ENCODE measurements at regions not wholly inside any gene's neighbourhood (a gene's known extent, or its start where the extent isn't known, plus 50 kb on each side); places are given as distances from the start of the nearest gene placed in this dataset.

DNA sequence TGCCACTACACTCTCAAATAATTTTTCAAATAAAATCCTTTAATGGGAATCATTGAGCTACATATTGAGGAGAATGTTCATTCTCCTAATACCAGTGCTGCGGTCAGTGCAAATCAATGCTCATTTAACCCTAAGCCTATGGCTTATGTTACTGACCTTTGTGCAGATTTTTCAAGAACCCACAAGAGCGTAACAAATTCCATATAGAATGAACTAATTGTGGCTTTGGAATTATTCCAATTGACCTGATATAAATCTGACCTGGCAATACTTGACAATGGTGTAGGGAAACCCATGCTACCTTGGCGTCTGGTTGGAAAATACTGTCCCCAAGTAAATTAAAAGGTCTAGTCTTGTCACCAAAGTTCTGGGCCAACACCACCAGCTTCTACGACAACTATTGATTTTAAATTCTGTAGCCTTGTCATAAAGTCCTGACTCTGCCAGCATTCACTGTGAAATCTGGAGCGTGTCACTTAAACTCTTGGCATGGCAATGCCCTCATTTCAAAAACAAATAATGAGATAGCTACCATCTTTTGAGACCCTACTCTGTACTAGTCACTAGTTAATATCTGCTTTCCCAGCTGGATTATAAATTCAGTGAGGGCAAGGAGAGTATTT is 320.9 kb downstream of the AHR start:
- Histone ChIP-seq H3K4me1 (ENCODE audit: low read length) (no peaks in the 10 kb centered on the region), H3K27me3 (ENCODE audit: low read depth, low read length) (no peaks in the 10 kb centered on the region), H3K9me3 (ENCODE audit: insufficient read depth, low read length) (no peaks in the 10 kb centered on the region), H3K36me3 (replicated peaks; ENCODE audit: low read depth, low read length) (no peaks in the 10 kb centered on the region), H4K20me1 (ENCODE audit: insufficient read depth, low read length) (no peaks in the 10 kb centered on the region), H3K79me2 (ENCODE audit: low read length) (no peaks in the 10 kb centered on the region), H3K4me2 (ENCODE audit: low read length) (no peak overlapping the region), H3K27ac (ENCODE audit: low read length) (no peak overlapping the region), H3K4me3 (ENCODE audit: low read length) (no peak overlapping the region), H3K9ac (ENCODE audit: low read length) (no peak overlapping the region), H2AFZ (ENCODE audit: low read depth, low read length) (no peak overlapping the region)
- no peak for TF ChIP-seq EZH2phosphoT487 (IDR thresholded peaks at IDR 0.05; ENCODE audit: low read depth)
- TF ChIP-seq, protein P1, sequence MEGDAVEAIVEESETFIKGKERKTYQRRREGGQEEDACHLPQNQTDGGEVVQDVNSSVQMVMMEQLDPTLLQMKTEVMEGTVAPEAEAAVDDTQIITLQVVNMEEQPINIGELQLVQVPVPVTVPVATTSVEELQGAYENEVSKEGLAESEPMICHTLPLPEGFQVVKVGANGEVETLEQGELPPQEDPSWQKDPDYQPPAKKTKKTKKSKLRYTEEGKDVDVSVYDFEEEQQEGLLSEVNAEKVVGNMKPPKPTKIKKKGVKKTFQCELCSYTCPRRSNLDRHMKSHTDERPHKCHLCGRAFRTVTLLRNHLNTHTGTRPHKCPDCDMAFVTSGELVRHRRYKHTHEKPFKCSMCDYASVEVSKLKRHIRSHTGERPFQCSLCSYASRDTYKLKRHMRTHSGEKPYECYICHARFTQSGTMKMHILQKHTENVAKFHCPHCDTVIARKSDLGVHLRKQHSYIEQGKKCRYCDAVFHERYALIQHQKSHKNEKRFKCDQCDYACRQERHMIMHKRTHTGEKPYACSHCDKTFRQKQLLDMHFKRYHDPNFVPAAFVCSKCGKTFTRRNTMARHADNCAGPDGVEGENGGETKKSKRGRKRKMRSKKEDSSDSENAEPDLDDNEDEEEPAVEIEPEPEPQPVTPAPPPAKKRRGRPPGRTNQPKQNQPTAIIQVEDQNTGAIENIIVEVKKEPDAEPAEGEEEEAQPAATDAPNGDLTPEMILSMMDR (IDR thresholded peaks at IDR 0.05; ENCODE audit: low read depth, low read length), result no peak

DNA sequence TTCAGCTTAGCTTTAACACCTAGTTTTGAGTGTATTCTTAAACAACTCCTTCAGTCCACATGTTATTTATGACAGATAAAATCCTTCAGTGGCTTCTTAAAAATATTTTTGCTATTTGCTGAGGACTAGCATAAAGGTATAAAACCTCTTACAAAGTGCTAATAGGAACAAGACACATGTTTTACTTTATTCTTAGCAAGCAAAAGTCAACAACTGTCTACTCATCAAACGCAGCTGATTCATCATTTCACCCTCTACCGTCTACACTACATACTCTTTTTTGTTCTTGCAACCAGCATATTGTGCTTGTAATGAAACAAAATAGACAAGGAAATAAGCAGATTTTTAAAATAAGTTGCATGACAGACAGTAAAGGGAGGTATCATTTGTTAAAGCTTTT is 319.7 kb downstream of the SNX13 start:
- Histone ChIP-seq H4K20me1 (ENCODE audit: insufficient read depth, low read length) (no peaks in the 10 kb centered on the region), H3K27ac (ENCODE audit: low read length) (no peak overlapping the region), H3K9me3 (ENCODE audit: insufficient read depth, low read length) (no peaks in the 10 kb centered on the region), H3K36me3 (replicated peaks; ENCODE audit: low read depth, low read length) (no peaks in the 10 kb centered on the region), H2AFZ (ENCODE audit: low read depth, low read length) (no peak overlapping the region), H3K79me2 (ENCODE audit: low read length) (no peaks in the 10 kb centered on the region), H3K4me1 (ENCODE audit: low read length) (no peaks in the 10 kb centered on the region), H3K9ac (ENCODE audit: low read length) (no peak overlapping the region), H3K4me3 (ENCODE audit: low read length) (no peak overlapping the region), H3K27me3 (ENCODE audit: low read depth, low read length) (no peaks in the 10 kb centered on the region), H3K4me2 (ENCODE audit: low read length) (no peak overlapping the region)
- TF ChIP-seq EZH2phosphoT487 (IDR thresholded peaks at IDR 0.05; ENCODE audit: low read depth), result no peak
- TF ChIP-seq, protein P1 (IDR thresholded peaks at IDR 0.05; ENCODE audit: low read depth, low read length), result no peak

DNA sequence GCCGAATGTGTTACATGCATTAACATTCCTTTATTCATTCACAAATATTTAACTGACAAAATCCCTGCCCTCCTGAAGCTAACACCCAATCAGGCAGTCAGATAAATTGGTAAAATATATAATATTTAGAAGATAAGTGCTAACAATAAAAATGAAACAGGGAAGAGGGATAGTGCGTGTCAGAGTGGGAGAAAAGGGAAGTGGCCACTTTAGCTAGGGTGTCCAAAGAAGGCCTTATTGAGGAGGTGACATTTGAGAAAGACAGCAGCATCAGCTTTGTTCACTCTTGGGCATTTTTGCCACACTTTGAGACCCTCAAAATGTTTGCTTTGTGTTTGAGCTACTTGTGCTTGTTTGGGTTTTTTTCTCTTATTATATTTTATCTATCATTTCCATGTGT is 317.8 kb downstream of the SNX13 start:
- no peaks in the 10 kb centered on the region for H4K20me1 ChIP-seq (ENCODE audit: insufficient read depth, low read length)
- H3K4me1 ChIP-seq (ENCODE audit: low read length), result no peaks in the 10 kb centered on the region
- no peak overlapping the region for H3K4me3 ChIP-seq (ENCODE audit: low read length)
- TF ChIP-seq, protein P1 (IDR thresholded peaks at IDR 0.05; ENCODE audit: low read depth, low read length), result no peak
- TF ChIP-seq EZH2phosphoT487 (IDR thresholded peaks at IDR 0.05; ENCODE audit: low read depth), result no peak
- H3K36me3 ChIP-seq (replicated peaks; ENCODE audit: low read depth, low read length), result no peaks in the 10 kb centered on the region
- no peaks in the 10 kb centered on the region for H3K27me3 ChIP-seq (ENCODE audit: low read depth, low read length)
- no peak overlapping the region for H3K4me2 ChIP-seq (ENCODE audit: low read length)
- H2AFZ ChIP-seq (ENCODE audit: low read depth, low read length), result no peak overlapping the region
- H3K27ac ChIP-seq (ENCODE audit: low read length), result no peak overlapping the region
- no peaks in the 10 kb centered on the region for H3K9me3 ChIP-seq (ENCODE audit: insufficient read depth, low read length)
- H3K79me2 ChIP-seq (ENCODE audit: low read length), result no peaks in the 10 kb centered on the region
- no peak overlapping the region for H3K9ac ChIP-seq (ENCODE audit: low read length)

DNA sequence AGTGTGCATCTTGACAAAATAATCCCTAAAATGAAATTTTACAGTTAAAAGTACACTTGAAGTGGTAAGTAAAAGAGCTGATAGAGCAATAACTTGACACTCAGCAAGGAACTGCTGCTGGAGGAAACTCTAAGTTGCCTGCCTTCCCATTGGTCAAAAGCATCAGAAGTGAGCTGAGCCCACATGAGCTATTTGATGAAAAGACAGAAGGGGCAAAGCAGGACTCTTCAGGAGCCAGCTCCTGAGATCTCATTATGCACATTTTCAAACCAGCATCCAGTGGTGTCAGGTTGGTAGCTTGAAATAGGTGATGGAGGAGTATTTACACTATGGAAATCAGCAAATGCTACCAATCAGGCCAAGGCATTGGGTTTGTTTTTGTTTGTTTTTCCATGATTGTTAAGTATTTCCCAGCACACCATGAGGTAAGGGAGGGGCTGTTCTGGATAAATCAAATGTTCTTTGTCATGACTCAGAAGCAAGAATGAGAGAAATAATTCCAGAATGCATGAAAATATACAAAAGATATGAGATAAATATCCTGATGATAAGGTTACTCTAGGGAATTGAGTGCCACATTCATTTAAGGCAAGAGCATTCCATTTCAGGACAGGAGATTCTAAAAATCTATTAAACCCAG is 316.6 kb downstream of the SNX13 start:
- TF ChIP-seq, protein P1 (IDR thresholded peaks at IDR 0.05; ENCODE audit: low read depth, low read length), result no peak
- no peak for TF ChIP-seq EZH2phosphoT487 (IDR thresholded peaks at IDR 0.05; ENCODE audit: low read depth)
- no peaks in the 10 kb centered on the region for H3K4me1 ChIP-seq (ENCODE audit: low read length)

More for the DNA sequence above, 316.6 kb downstream of the SNX13 start:
- Histone ChIP-seq H3K36me3 (replicated peaks; ENCODE audit: low read depth, low read length) (no peaks in the 10 kb centered on the region), H3K27ac (ENCODE audit: low read length) (no peak overlapping the region), H3K9me3 (ENCODE audit: insufficient read depth, low read length) (no peaks in the 10 kb centered on the region), H3K27me3 (ENCODE audit: low read depth, low read length) (no peaks in the 10 kb centered on the region), H2AFZ (ENCODE audit: low read depth, low read length) (no peak overlapping the region), H3K4me2 (ENCODE audit: low read length) (no peak overlapping the region), H3K4me3 (ENCODE audit: low read length) (no peak overlapping the region), H3K79me2 (ENCODE audit: low read length) (no peaks in the 10 kb centered on the region), H3K9ac (ENCODE audit: low read length) (no peak overlapping the region), H4K20me1 (ENCODE audit: insufficient read depth, low read length) (no peaks in the 10 kb centered on the region)
